ENCODE measurements at regions not wholly inside any gene's neighbourhood (a gene's known extent, or its start where the extent isn't known, plus 50 kb on each side); places are given as distances from the start of the nearest gene placed in this dataset.

GRCh38 chr17:79341222-79341780, 266.7 kb downstream of the ENGASE start:
- TF ChIP-seq CTCF (conservative IDR thresholded peaks at IDR 0.05; ENCODE audit: low read depth, low read length) = no peak
- TF ChIP-seq EZH2phosphoT487 (IDR thresholded peaks at IDR 0.05; ENCODE audit: borderline replicate concordance, low read length) = no peak
- TF ChIP-seq EZH2 (IDR thresholded peaks at IDR 0.05; ENCODE audit: low read length, unreplicated experiment) = no peak
